Panc1 (cell line): ENCODE measurements at regions not wholly inside any gene's neighbourhood (a gene's known extent, or its start where the extent isn't known, plus 50 kb on each side); places are given as distances from the start of the nearest gene placed in this dataset.

Experiments
- SIN3A ChIP-seq: IDR thresholded peaks from 2 replicates; pipeline ENCODE4 v1.6.1; 2012; ENCODE audit warnings: low read depth, mild to moderate bottlenecking, low read length, moderate library complexity, borderline replicate concordance; ENCODE audit not compliant: insufficient read depth
- TCF7L2 ChIP-seq: IDR thresholded peaks from 2 replicates; pipeline ENCODE4 v1.6.1; 2011; ENCODE audit warnings: mild to moderate bottlenecking, low read depth, low read length, inconsistent platforms
- TF ChIP-seq, protein P1 (sequence below): fragments of 450-650 bp; IDR thresholded peaks from 2 replicates; pipeline ENCODE4 v1.5.1; 2017; ENCODE audit warnings: mild to moderate bottlenecking

DNA sequence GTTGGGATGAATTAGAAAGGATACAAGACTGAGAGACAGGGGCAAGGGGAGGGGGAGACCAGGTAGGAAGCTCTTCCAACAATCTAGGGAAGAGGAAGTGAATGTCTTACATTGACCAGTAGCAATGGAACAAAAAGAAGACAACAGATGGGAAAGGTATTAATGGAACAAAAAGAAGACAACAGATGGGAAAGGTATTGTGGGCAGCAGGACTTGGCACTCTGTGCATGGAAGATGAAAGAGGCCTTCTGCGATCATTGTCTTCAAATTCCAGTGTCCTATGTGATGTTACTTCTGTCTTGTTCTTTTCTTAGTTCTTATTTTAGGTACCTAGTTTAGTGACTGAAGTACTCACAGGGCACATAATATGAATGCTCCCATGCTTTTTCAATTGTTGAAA lies 161.8 kb downstream of the PALM2AKAP2 start:
- TF ChIP-seq, protein P1, sequence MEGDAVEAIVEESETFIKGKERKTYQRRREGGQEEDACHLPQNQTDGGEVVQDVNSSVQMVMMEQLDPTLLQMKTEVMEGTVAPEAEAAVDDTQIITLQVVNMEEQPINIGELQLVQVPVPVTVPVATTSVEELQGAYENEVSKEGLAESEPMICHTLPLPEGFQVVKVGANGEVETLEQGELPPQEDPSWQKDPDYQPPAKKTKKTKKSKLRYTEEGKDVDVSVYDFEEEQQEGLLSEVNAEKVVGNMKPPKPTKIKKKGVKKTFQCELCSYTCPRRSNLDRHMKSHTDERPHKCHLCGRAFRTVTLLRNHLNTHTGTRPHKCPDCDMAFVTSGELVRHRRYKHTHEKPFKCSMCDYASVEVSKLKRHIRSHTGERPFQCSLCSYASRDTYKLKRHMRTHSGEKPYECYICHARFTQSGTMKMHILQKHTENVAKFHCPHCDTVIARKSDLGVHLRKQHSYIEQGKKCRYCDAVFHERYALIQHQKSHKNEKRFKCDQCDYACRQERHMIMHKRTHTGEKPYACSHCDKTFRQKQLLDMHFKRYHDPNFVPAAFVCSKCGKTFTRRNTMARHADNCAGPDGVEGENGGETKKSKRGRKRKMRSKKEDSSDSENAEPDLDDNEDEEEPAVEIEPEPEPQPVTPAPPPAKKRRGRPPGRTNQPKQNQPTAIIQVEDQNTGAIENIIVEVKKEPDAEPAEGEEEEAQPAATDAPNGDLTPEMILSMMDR = no peak
- TF ChIP-seq TCF7L2 = no peak
- no peak for TF ChIP-seq SIN3A
